ENCODE measurements at regions not wholly inside any gene's neighbourhood (a gene's known extent, or its start where the extent isn't known, plus 50 kb on each side); places are given as distances from the start of the nearest gene placed in this dataset.

- TF ChIP-seq CTCF (IDR thresholded peaks at IDR 0.05) (no peak), POLR2A (IDR thresholded peaks at IDR 0.05) (no peak), POLR2AphosphoS5 (IDR thresholded peaks at IDR 0.05) (no peak)
Observed at GRCh38 chr11:69381681-69382130, 87.8 kb downstream of the MYEOV start.

Data from prostate gland (tissue), 2 donors.